DOHH2 (cell line): ENCODE measurements at regions not wholly inside any gene's neighbourhood (a gene's known extent, or its start where the extent isn't known, plus 50 kb on each side); places are given as distances from the start of the nearest gene placed in this dataset.

ENCODE experiments used
- H3F3A ChIP-seq: fragments of 200-600 bp; sonication (generic), shearing (Covaris generic); 2 replicates; pipeline ENCODE4 v1.6.0; 2016; ENCODE audit warnings: antibody characterized with exemption, mild to moderate bottlenecking; ENCODE audit not compliant: control insufficient read depth, insufficient read depth
- H3K27ac ChIP-seq: fragments of 200-600 bp; sonication (generic); 2 replicates; pipeline ENCODE4 v1.5.1; 2014; ENCODE audit warnings: low read depth, mild to moderate bottlenecking, low read length, moderate library complexity
- H3K27me3 ChIP-seq: fragments of 200-600 bp; sonication (generic); 2 replicates; pipeline ENCODE4 v1.6.1; 2014; ENCODE audit warnings: mild to moderate bottlenecking, low read length, mixed read lengths; ENCODE audit not compliant: control insufficient read depth
- H3K36me3 ChIP-seq: fragments of 200-600 bp; sonication (generic); 2 replicates; pipeline ENCODE4 v1.6.1; 2014; ENCODE audit warnings: mild to moderate bottlenecking, low read length, moderate library complexity, mixed read lengths; ENCODE audit not compliant: control insufficient read depth
- H3K4me1 ChIP-seq: fragments of 200-600 bp; sonication (generic); 2 replicates; pipeline ENCODE4 v1.6.1; 2014; ENCODE audit warnings: mild to moderate bottlenecking, low read length, mixed read lengths; ENCODE audit not compliant: control insufficient read depth
- H3K4me2 ChIP-seq: fragments of 200-600 bp; sonication (generic); 2 replicates; pipeline ENCODE4 v1.6.0; 2014; ENCODE audit warnings: mild to moderate bottlenecking, low read length, moderate library complexity
- H3K4me3 ChIP-seq: fragments of 200-600 bp; sonication (generic); 2 replicates; pipeline ENCODE4 v1.5.1; 2014; ENCODE audit warnings: mild to moderate bottlenecking, low read length, mixed read lengths
- H3K79me2 ChIP-seq: fragments of 200-600 bp; sonication (generic); 2 replicates; pipeline ENCODE4 v1.6.1; 2014; ENCODE audit warnings: mild to moderate bottlenecking, low read length, mixed read lengths; ENCODE audit not compliant: control insufficient read depth
- H3K9me2 ChIP-seq: fragments of 200-600 bp; sonication (generic); replicated peaks from 2 replicates; pipeline ENCODE4 v1.6.1; 2014; ENCODE audit warnings: mild to moderate bottlenecking, low read length, mixed read lengths; ENCODE audit not compliant: control insufficient read depth
- H3K9me3 ChIP-seq: fragments of 200-600 bp; sonication (generic); 2 replicates; pipeline ENCODE4 v1.6.1; 2014; ENCODE audit warnings: antibody characterized with exemption, low read length, mixed read lengths; ENCODE audit not compliant: control insufficient read depth, insufficient read depth
- H4K20me1 ChIP-seq: fragments of 200-600 bp; sonication (generic); 2 replicates; pipeline ENCODE4 v1.6.0; 2014; ENCODE audit warnings: low read depth, mild to moderate bottlenecking, antibody characterized with exemption, low read length, moderate library complexity; ENCODE audit not compliant: control insufficient read depth, insufficient read depth
- EZH2phosphoT487 ChIP-seq: fragments of 200-600 bp; sonication (generic); IDR thresholded peaks from 2 replicates; pipeline ENCODE4 v1.6.1; 2017; ENCODE audit warnings: borderline replicate concordance, mild to moderate bottlenecking, antibody characterized with exemption, low read length, moderate library complexity, mixed read lengths
- TF ChIP-seq, protein P1 (sequence below): fragments of 200-600 bp; sonication (generic); IDR thresholded peaks from one replicate; pipeline ENCODE4 v1.5.1; 2014; ENCODE audit warnings: antibody characterized with exemption, mild to moderate bottlenecking, low read depth, low read length; ENCODE audit not compliant: poor library complexity, severe bottlenecking

- H3K9me2 ChIP-seq, result no peaks in the 10 kb centered on the region
- no peak for TF ChIP-seq EZH2phosphoT487
- TF ChIP-seq, protein P1, sequence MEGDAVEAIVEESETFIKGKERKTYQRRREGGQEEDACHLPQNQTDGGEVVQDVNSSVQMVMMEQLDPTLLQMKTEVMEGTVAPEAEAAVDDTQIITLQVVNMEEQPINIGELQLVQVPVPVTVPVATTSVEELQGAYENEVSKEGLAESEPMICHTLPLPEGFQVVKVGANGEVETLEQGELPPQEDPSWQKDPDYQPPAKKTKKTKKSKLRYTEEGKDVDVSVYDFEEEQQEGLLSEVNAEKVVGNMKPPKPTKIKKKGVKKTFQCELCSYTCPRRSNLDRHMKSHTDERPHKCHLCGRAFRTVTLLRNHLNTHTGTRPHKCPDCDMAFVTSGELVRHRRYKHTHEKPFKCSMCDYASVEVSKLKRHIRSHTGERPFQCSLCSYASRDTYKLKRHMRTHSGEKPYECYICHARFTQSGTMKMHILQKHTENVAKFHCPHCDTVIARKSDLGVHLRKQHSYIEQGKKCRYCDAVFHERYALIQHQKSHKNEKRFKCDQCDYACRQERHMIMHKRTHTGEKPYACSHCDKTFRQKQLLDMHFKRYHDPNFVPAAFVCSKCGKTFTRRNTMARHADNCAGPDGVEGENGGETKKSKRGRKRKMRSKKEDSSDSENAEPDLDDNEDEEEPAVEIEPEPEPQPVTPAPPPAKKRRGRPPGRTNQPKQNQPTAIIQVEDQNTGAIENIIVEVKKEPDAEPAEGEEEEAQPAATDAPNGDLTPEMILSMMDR, result no peak
- no peak overlapping the region for H3K4me2 ChIP-seq
- H3K9me3 ChIP-seq, result no peaks in the 10 kb centered on the region
- no peak overlapping the region for H3K27ac ChIP-seq
- H3K4me1 ChIP-seq, result no peaks in the 10 kb centered on the region
- no peaks in the 10 kb centered on the region for H3K36me3 ChIP-seq
- H3F3A ChIP-seq, result no peaks in the 10 kb centered on the region
- no peaks in the 10 kb centered on the region for H3K79me2 ChIP-seq
- H3K27me3 ChIP-seq, result no peaks in the 10 kb centered on the region
- no peak overlapping the region for H3K4me3 ChIP-seq
- H4K20me1 ChIP-seq, result no peaks in the 10 kb centered on the region
These were observed 2296.6 kb upstream of the AGA start for GRCh38 chr4:179738822-179739221.

DNA sequence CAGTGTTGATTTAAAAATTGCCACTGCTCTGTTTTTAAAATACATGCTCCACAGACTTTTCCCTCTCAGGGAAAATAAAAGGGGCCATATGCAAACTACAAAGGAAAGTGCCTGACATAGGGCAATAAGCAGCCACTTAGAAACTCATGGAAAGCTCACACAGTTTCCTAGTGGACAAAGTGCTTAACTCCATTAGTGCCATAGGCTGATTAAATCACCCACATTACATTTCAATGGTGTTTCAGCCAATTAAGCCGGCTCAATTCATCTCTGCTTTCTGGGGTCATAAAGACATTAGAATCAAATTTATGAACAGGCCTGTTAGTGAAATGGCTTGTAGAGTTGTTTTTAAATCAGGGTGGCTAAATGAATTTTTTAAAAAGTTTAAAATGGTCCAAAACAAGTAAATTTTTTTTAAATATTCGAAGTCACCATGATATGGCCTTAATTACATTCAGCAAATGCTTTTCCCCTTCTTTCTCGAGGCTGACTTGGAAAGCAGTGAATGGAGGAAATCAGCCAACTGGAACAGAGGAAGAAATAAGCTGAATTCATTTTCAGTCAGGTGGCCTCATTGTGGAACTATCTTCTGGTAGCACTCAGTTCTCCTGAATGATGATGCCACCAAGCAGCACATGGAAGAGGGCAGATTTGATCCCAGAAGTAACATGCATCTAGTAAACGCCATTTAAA lies 2305.1 kb upstream of the AGA start:
- H3K4me2 ChIP-seq, result no peak overlapping the region
- H3K9me2 ChIP-seq, result no peaks in the 10 kb centered on the region
- no peaks in the 10 kb centered on the region for H3K79me2 ChIP-seq
- H3K27me3 ChIP-seq, result no peaks in the 10 kb centered on the region
- H3K36me3 ChIP-seq, result no peaks in the 10 kb centered on the region
- no peaks in the 10 kb centered on the region for H3K4me1 ChIP-seq
- H3F3A ChIP-seq, result no peaks in the 10 kb centered on the region
- TF ChIP-seq EZH2phosphoT487, result no peak
- TF ChIP-seq, protein P1, result no peak
- no peak overlapping the region for H3K4me3 ChIP-seq
- no peak overlapping the region for H3K27ac ChIP-seq
- no peaks in the 10 kb centered on the region for H3K9me3 ChIP-seq
- H4K20me1 ChIP-seq, result no peaks in the 10 kb centered on the region

GRCh38 chr4:179748837-179749236 lies 2306.6 kb upstream of the AGA start:
- no peaks in the 10 kb centered on the region for H3K9me3 ChIP-seq
- H3K27ac ChIP-seq, result no peak overlapping the region
- H3K4me2 ChIP-seq, result no peak overlapping the region
- no peak for TF ChIP-seq EZH2phosphoT487
- TF ChIP-seq, protein P1, result no peak
- no peaks in the 10 kb centered on the region for H3K4me1 ChIP-seq
- no peaks in the 10 kb centered on the region for H3F3A ChIP-seq
- no peaks in the 10 kb centered on the region for H3K36me3 ChIP-seq
- H4K20me1 ChIP-seq, result no peaks in the 10 kb centered on the region
- H3K9me2 ChIP-seq, result no peaks in the 10 kb centered on the region
- no peaks in the 10 kb centered on the region for H3K79me2 ChIP-seq
- H3K4me3 ChIP-seq, result no peak overlapping the region
- no peaks in the 10 kb centered on the region for H3K27me3 ChIP-seq
